NCI-H1436 treated with DMSO at 0.1 percent for 48 hours (cell line): ENCODE measurements at regions not wholly inside any gene's neighbourhood (a gene's known extent, or its start where the extent isn't known, plus 50 kb on each side); places are given as distances from the start of the nearest gene placed in this dataset.

ENCODE experiments used
- DNase-seq: peaks from one replicate; lab custom pipeline; 2025; lab: John Stamatoyannopoulos, UW

DNA sequence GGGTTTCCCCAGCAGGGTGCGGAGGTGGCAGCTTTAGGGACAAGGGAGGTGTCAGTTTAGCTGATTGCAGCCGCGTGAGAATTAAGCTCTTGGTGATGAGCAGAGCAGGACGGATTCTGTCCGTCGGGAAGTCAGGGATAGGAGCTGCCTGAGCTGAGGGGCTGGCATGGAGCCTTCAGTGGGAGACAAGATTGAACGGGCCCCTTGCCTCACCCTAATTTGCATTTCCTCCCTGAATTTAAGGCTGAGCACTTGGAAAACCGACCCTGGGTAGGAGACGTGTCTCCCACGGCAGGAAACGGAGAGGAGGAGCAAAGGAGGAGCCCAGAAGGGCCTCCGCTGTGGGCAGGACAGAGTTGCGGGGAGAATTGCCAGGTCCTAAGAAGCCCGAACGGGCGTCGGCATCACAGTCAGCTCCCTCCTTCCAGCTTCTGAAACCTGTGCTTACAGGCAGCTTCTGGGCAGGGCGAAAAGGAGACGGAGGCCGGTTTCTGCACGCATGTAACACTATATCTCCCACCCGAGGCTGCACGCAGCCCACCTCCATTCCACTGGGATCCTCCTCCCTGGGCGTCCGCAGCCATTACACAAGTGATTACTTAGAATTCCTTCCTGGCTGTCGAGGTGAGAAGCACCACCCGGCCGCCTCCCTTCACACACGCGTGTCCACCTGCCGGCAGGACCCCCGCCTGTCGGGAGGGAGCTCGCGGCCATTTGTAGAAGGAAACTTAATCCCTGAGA lies 345.8 kb downstream of the BRD1 start:
- DNase-seq, result no peak

DNA sequence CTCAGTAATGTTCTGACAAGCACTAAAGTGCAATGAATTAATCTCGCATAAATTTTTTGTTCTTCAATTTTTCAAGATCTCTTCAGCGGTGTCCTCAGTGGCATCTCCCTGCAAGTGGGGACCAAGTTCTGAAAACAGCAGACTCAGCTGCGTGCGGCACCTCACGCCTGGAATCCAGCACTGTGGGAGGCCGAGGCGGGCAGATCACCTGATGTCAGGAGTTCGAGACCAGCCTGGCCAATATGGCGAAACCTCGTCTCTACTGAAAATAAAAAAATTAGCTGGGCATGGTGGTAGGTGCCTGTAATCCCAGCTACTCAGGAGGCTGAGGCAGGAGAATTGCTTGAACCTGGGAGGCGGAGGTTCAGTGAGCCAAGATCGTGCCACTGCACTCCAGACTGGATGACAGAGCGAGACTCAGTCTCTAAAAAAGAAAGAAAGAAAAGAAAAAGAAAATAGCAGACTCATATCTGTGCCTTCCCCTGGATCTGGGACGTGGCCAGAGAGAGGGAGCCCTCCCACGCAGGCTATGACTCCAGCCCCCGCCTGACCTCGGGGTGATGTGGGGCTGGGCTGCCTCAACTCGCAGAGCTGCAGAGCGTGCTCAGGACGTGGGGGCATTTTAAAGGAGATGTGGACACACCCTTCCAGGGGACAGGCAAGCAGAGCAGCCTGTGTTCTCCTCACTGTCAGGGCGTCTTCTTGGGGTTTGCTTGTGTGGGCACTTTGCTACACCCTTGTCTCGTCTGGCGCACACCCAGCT lies 346.6 kb downstream of the BRD1 start:
- DNase-seq, result no peak

DNA sequence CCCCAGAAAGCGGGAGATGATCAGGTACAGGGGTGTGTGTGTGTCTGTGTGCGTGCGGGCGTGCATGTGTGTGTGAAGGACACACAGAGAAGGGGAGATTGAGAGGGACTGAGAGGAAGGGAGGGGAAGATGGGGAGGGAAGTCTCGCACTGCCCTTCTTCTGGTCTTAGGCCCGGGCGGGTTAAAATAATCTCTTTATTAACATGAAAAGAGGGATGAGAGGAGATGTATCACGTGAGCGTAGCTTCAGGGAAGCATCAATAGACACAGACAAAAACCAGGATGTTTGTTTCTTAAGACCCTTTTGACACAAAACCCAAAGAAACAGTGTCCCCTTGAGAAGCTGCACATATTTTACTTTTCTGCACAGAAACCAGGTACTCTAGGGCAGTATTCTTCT lies 347.3 kb downstream of the BRD1 start:
- no peak for DNase-seq

DNA sequence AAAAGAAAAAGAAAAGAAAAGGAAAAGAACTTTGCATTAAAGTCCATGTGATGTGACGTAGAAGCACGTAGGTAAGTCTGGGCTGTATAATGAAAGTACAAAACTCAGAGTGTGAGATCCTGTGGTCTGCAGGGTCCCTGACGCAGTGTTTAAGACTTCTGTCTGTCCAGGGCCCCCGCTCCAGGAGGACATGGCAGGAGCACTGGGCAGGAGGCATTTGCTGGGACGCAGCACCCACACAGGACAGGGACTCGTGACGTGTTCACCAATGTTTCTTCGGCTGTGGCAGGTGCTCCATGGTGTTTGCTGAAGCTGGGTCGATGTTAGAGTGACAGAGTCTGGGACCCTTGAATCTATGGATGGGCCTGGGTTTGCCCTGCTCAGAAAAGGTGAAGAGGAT lies 348.1 kb downstream of the BRD1 start:
- DNase-seq, result no peak

DNA sequence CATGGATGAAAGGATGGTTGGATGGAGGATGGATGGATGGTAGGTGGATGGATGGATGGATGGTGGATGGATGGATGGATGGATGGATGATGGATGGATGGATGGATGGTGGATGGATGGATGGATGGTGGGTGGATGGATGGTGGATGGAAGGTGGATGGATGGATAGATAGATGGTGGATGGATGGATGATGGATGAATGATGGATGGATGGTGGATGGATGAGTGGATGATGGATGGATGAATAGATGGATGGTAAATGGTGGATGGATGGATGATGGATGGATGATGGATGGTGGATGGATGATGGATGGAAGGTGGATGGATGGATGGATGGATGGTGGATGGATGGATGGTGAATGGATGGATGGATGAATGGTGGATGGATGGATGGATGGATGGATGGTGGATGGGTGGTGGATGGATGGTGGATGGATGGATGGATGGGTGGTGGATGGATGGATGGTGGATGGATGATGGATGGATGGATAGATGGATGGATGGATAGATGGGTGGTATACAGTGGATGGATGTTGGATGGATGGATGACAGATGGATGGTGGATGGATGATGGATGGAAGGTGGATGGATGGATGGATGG lies 350.8 kb downstream of the BRD1 start:
- DNase-seq, result no peak

DNA sequence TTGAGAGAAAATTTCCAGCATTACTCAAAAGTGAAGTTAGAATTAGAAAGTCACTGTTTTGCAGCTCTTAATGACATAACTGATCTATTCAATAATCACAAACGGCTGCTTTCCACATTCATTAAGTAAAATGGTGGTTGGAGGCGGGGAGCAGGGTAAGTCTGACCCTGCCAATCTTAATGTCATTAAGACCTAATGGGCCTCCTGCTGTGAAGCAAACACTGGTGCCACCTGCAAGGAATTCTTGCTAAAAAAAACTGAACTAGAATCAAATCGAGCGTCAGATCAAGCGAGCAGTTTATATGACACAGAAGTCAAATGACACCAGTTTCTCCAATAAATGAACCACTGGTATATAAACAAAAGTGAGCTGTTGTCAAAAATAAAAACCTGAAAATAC lies 351.5 kb downstream of the BRD1 start:
- DNase-seq, result no peak

DNA sequence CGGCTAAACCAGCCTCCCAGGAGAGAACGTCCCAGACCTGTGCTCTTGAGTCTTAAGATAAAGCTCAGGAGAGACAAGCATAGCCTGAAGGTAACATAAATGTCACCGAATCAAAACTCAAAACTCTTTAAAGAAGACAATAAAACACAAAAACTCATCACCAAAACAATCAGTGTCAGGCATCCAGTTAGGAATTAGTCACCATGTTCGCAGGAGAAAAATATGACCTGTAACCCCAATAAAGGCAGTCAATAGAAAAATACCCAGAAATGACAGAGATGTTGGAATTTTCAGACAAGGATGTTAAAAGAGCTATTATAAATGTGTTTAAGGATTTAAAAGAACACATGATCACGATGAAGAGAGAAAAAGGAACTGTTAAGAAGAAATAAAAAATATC lies 352.4 kb downstream of the BRD1 start:
- no peak for DNase-seq

DNA sequence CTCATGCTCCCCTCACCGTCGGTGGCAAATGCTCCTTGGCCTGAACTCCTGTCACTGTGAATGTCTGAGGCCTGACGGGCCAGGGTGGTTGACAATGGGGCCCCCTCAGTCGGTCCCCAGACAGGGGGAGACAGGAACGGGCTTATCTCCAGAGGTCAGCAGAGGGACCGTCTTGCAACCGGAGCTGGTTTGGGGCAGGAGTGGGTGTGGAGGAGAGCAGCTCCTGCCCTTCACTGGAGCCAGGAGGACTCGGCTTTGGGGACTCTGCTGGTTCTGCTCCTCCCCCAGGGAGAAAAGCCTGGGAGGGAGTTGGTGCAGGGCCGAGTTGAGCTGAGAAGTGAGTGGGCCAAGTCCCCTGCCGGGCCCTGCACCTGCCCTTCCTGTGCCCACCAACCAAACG lies 354.4 kb downstream of the BRD1 start:
- DNase-seq, result no peak

DNA sequence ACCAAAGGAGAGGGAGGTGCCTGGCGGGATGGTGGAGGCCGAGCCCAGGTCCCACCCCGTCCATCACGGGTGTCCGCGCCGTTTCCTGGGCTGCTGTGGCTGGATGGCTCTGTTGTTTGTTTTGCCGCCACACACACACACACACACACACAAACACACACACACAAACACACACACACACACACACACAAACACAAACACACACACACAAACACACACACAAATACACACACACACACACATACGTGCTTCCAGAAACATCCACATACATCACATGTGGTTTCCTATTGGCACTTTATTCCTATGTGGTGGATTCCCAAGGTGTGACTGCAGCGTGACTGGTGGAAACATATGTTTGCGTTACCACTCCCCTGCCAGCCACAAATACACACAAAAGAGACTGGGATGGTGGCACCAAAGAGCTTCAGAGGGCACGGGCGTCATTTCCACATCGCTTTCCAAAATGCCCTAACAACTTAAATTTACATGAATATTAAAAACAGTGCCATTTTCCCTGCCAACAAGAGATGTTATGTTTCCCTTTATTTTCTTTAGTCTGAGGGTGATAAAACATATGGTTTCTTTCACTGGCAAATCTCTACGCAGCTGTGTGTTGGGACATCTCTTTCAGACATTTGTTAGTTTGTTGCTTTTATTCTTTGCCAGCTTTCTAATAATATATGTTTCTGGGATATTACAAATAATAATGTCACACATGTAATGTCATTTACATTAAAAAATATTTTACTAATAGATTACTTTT lies 356.8 kb downstream of the BRD1 start:
- DNase-seq, result no peak

DNA sequence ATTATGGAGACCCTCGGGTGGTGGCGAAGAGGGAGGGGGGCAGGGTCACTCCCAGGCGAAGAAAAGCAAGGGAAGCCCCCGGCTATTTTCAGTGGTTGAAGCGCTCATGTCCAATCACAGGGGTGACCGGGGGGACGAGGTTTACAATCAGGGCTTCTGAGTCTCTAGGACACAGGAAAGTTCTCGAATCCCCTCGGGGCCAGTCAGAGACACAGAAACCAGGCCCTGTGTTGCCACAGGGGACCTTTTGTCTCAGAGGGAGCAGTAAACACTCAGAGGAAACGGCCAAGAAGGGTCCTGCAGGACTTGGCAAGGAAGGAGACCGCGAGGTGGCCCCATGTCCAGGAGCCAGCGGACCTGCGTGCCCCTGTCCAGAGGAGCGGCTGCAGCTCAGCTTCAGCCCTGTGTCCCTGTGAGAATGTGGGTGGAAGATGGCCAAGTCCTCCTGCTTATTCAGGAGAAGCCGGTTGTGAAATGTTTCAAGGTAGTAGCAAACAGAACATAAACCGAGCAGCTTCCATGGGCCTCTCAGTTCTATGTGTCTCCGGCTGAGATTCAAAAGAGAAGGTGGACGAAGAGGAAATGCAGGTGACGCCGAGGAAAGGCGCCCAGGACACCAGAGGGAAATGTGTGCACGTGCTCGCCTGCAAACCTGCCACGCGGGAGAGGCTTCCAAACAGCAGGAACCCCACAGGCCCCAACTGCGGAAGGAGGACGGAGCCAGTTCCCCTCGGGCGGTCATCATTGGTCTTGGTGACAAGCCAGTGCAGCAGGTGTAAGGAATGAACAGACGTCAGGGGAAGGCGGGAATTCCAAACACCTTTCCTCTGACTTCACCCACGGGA lies 357.6 kb downstream of the BRD1 start:
- no peak for DNase-seq

DNA sequence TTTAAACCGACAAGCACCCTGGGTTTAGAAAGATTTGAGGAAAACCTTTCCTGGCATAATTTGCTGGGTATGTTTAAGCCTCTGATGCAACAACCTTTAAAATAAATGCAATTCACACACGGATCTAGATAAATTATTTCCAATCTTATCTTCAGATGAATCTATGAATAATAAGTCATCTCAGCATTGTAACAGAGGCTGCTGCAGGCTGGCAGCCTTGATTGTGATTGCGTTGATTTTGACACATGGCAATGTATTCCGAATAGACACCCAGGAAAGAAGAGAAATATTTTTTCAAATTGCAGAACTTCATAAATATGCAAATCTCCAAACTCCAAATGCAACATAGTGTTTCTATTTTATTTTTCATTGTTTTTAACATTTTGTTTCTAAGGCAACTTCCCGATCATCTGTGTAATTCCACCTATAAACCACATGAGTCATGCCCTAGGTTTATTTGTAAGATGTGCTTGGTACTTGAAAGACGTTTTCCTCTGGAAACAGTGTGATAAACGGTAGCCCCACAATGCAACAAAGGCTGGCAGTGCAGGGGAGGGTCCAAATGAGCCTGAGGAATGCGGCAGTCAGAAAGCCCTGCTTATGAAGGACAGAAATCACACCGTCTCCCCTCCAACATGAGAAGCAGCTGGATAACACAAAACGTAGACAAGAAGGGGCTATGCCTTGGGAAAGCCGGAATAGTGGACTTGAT lies 359.0 kb downstream of the BRD1 start:
- no peak for DNase-seq

DNA sequence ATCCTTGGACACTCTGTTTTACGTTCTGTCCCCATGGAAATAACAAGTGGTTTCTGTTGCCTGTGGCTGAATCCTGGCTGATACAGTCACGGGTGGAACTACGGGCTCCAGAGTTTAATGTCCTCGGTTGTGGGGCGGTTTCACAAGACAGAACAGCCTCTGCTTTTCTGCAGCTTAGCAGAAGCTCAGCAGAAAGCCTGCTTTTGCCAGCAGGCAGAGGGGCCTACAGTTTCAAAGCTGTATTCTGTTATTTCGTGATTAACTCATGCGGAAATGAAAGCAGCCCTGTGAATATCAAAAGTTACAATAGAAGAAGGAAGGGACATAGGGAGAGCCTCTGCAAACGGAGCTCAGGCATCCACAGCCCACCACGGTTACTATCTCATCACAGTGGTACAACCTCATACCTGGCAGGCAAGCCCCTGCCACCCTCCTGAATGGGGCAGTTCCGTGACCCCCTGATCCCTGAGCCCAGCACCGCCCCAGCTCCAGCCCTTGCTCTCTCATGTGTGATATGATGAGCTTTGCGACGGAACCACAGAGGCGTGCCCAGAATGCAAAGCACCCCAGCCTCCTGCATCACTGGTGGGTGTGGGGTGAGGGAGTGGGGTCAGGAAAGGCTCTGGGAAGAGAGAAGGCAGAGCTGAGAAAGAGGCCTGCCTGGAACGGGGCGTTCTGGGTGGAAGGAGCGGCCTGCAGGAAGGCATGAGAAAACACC lies 360.6 kb downstream of the BRD1 start:
- DNase-seq, result no peak

DNA sequence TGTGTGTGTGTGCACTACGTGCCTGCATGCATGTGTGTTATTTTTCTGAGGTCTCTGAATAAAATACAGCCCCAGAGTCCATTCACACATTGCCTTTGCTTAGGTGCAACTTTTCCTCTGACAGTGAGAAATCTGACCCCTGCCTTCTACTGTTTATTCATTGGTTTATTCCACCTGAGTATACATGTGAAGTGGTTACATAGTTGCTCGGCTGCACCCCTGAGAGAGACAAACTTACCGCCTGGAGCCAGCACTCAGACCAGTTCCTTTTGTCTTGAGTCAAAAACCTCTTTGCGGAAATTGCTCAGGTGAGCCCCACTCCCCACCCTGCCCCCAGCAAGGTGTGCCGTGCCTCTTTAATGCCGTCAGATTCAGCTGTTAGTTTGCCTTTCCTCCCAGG lies 363.6 kb downstream of the BRD1 start:
- DNase-seq, result no peak

DNA sequence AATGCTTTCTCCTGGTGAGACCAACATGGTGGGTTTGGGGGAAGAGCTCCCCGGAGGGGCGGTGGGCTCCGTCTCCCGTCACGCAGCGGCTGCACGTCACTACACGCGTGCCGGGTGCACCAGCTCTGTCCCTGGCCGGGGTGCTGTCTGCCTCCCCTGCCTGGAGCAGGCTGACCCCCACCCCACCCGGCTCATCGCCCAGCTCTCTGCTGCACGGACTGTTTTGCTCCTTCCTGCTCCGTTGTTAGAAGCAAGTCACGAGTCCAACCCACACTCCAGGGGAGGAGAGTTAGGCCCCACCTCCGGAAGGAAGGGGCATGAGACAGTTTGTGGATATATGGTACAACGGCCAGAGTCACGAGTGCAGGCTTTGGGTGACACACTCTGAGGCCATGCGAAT lies 364.9 kb downstream of the BRD1 start:
- DNase-seq, result no peak

DNA sequence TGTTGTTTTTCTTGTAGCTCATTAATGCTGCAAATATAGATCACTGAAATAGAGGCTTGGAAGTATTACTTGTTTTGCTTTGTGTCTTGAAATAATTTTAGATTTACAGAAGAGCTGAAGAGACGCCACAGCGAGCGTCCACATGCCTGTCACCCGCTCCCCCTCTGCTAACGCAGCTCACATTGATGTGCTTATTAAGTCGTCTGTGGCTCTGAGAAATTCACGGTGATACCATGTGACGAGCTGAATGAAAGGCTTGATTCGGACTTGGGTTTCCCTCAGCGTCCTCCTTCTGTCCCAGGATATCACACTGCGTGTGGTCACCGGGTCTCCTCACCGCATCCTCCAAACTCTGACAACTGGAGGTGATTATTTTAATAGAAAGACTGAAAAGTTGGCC lies 365.4 kb downstream of the BRD1 start:
- DNase-seq, result no peak

DNA sequence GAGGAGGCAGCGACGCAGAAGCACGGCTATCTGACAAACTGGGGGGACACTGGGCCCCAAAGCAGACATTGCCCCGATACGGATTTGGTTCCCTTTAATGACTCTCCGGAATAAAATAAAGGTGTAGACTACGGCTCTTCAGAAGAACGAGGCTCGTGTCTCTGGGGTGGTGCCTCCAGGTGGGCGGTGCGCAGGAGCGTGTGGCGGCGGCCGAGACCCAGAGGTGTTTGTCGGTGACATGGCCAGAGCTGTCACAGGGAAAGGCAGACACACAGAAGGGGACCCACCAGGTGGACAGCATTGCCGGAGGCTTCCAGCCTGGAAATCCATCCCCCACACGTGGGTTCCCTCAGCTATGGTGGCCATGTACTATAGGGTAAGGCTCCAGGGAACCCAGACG lies 366.0 kb downstream of the BRD1 start:
- DNase-seq, result no peak

DNA sequence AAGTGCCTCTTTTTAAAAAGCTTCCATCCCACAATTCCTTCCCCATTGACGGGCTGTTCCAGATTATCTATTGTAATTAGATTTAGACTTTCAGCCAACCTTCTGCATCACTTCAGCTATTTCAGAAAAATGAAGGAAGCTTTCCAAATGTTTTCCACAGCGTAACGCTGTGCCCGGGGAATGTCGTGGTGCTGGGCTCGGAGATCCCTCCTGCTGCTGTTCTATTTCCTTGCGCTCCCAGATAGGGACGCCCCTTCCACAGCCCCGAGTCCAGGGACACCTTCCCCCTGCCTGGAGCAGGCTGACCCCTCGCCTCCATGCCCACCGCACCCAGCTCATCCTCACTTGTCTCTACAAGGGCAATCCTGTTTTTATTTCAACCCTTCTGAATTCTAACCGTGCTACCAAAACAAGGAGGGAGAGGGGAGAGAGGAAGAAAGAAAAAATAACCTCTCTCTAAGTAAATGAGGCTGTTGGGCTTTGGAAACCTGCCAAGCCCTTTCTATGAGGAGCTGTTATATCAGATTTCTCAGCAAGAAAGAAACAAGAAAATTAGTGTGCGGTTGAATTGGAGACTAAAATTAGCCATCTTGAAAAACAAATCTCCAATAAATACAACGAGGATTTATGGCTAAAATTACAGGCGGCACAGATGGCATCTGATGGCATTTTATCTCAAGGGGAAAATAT lies 366.9 kb downstream of the BRD1 start:
- DNase-seq, result no peak

DNA sequence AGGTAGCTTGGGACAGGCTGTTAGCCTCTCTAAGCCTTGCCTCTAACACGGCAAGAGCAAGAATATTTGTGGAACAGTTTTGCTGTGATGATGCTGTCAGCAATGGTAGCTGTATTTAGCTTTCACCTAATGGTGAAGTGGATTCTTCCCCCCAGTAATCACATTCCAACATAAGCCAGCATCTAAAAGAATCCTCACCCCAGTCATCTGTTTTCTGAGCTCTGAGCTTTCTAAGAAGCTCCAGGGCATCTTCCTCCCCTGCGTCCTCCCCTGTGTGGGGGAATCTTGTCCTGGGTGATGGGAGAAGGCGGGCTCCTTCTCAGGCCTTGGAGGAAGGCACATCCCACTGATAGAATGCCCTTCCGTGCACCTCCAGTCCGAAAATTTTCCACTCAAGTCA lies 367.6 kb downstream of the BRD1 start:
- DNase-seq, result no peak

DNA sequence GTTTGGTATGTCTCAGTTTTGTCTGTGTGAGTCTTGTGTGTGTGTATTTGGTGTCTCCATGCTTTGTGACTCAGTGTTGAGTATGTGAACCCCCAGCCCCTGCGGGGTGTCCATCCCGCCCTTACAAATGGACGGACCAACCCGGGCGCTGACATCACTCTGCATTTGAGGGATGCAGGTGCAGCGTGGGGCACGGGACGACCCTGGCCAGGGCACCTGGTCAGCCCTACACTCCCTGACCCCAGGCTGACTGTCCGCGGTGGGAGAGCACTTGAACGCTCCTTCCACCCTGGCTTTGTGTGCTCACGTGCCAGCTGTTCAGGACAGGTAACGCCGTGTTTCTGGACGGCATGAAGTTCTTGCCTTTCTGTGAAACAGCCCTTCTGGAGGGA lies 369.0 kb downstream of the BRD1 start:
- DNase-seq, result no peak
